ENCODE measurements at regions not wholly inside any gene's neighbourhood (a gene's known extent, or its start where the extent isn't known, plus 50 kb on each side); places are given as distances from the start of the nearest gene placed in this dataset.

DNA sequence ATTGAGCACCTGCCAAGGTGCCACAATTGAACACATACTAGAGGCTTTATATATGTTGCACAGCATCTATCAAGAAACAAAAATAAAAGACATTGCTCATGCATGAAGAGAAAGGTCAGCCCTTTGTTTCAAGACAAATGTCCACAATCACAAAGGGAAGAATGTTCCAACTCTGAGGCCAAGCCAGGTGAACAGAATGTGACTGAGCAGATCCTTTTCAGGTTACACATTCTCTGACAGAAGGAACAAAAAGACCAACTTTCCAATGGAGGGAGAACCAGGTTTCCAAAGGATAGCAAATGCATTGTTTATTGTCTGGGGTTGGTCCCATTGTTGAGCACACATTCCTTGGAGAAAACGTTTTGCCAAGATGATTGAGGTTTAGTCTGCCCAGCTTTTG lies 50.2 kb upstream of the FAM174B start:
- no peak for TF ChIP-seq POLR2A (IDR thresholded peaks at IDR 0.05; ENCODE audit: control extremely low read depth in 1 of 2, low read depth in 2 of 2, low read length in 2 of 2)
- no peak for TF ChIP-seq NANOG (IDR thresholded peaks at IDR 0.05; ENCODE audit: insufficient read depth, low read depth, low read length, poor library complexity, severe bottlenecking)
- no peak for TF ChIP-seq TAF1 (IDR thresholded peaks at IDR 0.05; ENCODE audit: low read depth, low read length)
- no peak for TF ChIP-seq POLR2AphosphoS5 (IDR thresholded peaks at IDR 0.05; ENCODE audit: low read depth, low read length)
- no peak for TF ChIP-seq BCL11A (IDR thresholded peaks at IDR 0.05; ENCODE audit: low read depth in 2 of 2, low read length in 2 of 2)
- no peak for TF ChIP-seq BACH1 (IDR thresholded peaks at IDR 0.05; ENCODE audit: low read length)
- TF ChIP-seq, protein P1, sequence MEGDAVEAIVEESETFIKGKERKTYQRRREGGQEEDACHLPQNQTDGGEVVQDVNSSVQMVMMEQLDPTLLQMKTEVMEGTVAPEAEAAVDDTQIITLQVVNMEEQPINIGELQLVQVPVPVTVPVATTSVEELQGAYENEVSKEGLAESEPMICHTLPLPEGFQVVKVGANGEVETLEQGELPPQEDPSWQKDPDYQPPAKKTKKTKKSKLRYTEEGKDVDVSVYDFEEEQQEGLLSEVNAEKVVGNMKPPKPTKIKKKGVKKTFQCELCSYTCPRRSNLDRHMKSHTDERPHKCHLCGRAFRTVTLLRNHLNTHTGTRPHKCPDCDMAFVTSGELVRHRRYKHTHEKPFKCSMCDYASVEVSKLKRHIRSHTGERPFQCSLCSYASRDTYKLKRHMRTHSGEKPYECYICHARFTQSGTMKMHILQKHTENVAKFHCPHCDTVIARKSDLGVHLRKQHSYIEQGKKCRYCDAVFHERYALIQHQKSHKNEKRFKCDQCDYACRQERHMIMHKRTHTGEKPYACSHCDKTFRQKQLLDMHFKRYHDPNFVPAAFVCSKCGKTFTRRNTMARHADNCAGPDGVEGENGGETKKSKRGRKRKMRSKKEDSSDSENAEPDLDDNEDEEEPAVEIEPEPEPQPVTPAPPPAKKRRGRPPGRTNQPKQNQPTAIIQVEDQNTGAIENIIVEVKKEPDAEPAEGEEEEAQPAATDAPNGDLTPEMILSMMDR (IDR thresholded peaks at IDR 0.05; ENCODE audit: control extremely low read depth in 1 of 3, insufficient read depth in 1 of 3, low read depth in 1 of 3, low read length in 3 of 3) = no peak
- TF ChIP-seq CREB1 (IDR thresholded peaks at IDR 0.05) = no peak
- TF ChIP-seq, protein P2, sequence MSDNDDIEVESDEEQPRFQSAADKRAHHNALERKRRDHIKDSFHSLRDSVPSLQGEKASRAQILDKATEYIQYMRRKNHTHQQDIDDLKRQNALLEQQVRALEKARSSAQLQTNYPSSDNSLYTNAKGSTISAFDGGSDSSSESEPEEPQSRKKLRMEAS (IDR thresholded peaks at IDR 0.05) = no peak
- TF ChIP-seq CBX8 (IDR thresholded peaks at IDR 0.05; ENCODE audit: borderline replicate concordance, low read depth, low read length) = no peak
- TF ChIP-seq RFX5 (IDR thresholded peaks at IDR 0.05; ENCODE audit: borderline replicate concordance, low read depth, low read length) = no peak
- TF ChIP-seq BRCA1 (IDR thresholded peaks at IDR 0.05; ENCODE audit: low read depth, low read length) = no peak
- no peak for TF ChIP-seq SUZ12 (IDR thresholded peaks at IDR 0.05; ENCODE audit: low read length)
